HCT116 (cell line): ENCODE measurements at regions not wholly inside any gene's neighbourhood (a gene's known extent, or its start where the extent isn't known, plus 50 kb on each side); places are given as distances from the start of the nearest gene placed in this dataset.

Experiments used
- ATAC-seq: fragments of 200-7000 bp; cut with Tn5 transposase; 2 replicates; pipeline ENCODE4 v1.9.1; 2020; ENCODE audit warnings: mild to moderate bottlenecking, moderate library complexity
- BruUV-seq: library from RNA; stranded (reverse); fragments of 400-500 nt; replicated peaks from 2 replicates; lab custom pipeline; 2021; lab: Mats Ljungman, UMichigan
- CTCF ChIA-PET: fragments of 300-600 bp; sonication (Branson Sonifier 250); formaldehyde crosslinking; loops from one replicate; lab custom pipeline; 2021; ENCODE audit warnings: antibody characterized with exemption; lab: Charles Lee
- POLR2A ChIA-PET: fragments of 300-600, 350-600 bp; sonication (Branson Sonifier 250); formaldehyde crosslinking; loops from one replicate; lab custom pipeline; 2021; ENCODE audit warnings: antibody characterized with exemption; lab: Charles Lee
- RAD21 ChIA-PET, 2 experiments: fragments of 300-600 bp; sonication (Branson Sonifier 250); formaldehyde crosslinking; loops; one replicate each; lab custom pipeline; 2023; ENCODE audit warnings: low total read pairs in 2 of 2; ENCODE audit not compliant: uncharacterized antibody in 2 of 2, unreplicated experiment in 2 of 2, low non-redundant PET in 1 of 2; lab: Charles Lee
- DNase-seq: peaks from one replicate; pipeline ENCODE4 v3.0.0-alpha.2; 2010; ENCODE audit warnings: low read depth, low spot score
- H2AFZ ChIP-seq: fragments of 200-600 bp; shearing (Covaris generic), sonication (generic); 2 replicates; pipeline ENCODE4 v1.6.1; 2017; ENCODE audit warnings: low read depth, mixed run types, mixed read lengths, antibody characterized with exemption, low read length; ENCODE audit not compliant: poor library complexity, severe bottlenecking
- H3K27ac ChIP-seq: 2 replicates; pipeline ENCODE4 v1.5.1; 2012; ENCODE audit warnings: low read depth, low read length
- H3K27me3 ChIP-seq: fragments of 200-600 bp; sonication (generic); 2 replicates; pipeline ENCODE4 v1.6.1; 2016; ENCODE audit warnings: mixed run types, low read length, mixed read lengths; ENCODE audit not compliant: insufficient read depth
- H3K36me3 ChIP-seq, 2 experiments: fragments of 200-500 bp in 1 of 2; fragments of 200-600 bp in 1 of 2; sonication (Bioruptor generic) in 1 of 2; sonication (generic) in 1 of 2; 2 replicates each; pipeline versions ENCODE4 v1.5.1 to v1.6.1; 2014 to 2016; ENCODE audit warnings: low read length in 2 of 2, inconsistent platforms in 1 of 2, mixed read lengths in 1 of 2, mixed run types in 1 of 2; ENCODE audit not compliant: insufficient read depth in 2 of 2, control insufficient read depth in 1 of 2
- H3K4me1 ChIP-seq, 2 experiments: fragments of 200-600 bp in 1 of 2; sonication (generic) in 1 of 2; 2 replicates each; pipeline versions ENCODE4 v1.5.1 to v1.6.1; 2012 to 2017; ENCODE audit warnings: low read length in 2 of 2, inconsistent platforms in 1 of 2, mild to moderate bottlenecking in 1 of 2, mixed read lengths in 1 of 2, mixed run types in 1 of 2, moderate library complexity in 1 of 2; ENCODE audit not compliant: insufficient read depth in 2 of 2, control insufficient read depth in 1 of 2
- H3K4me2 ChIP-seq: fragments of 200-600 bp; sonication (generic); 2 replicates; pipeline ENCODE4 v1.6.1; 2017; ENCODE audit warnings: mixed run types, low read length, mixed read lengths
- H3K4me3 ChIP-seq, 2 experiments: fragments of 200-600 bp in 1 of 2; sonication (generic) in 1 of 2; replicated peaks in 1 of 2; 2 replicates each; pipeline ENCODE4 v1.5.1; 2011 to 2016; ENCODE audit warnings: low read length in 2 of 2, control low read depth in 1 of 2, low read depth in 1 of 2, mild to moderate bottlenecking in 1 of 2, mixed read lengths in 1 of 2, mixed run types in 1 of 2
- H3K79me2 ChIP-seq: fragments of 200-600 bp; sonication (generic); 2 replicates; pipeline ENCODE4 v1.6.1; 2017; ENCODE audit warnings: mild to moderate bottlenecking, mixed run types, low read length, moderate library complexity, mixed read lengths; ENCODE audit not compliant: insufficient read depth
- H3K9ac ChIP-seq: fragments of 200-600 bp; sonication (generic); 2 replicates; pipeline ENCODE4 v1.6.1; 2016; ENCODE audit warnings: low read length, mixed read lengths
- H3K9me2 ChIP-seq: fragments of 200-600 bp; sonication (generic), shearing (Covaris generic); 2 replicates; pipeline ENCODE4 v1.6.1; 2017; ENCODE audit warnings: mixed run types, mild to moderate bottlenecking, moderate library complexity; ENCODE audit not compliant: insufficient read depth
- H3K9me3 ChIP-seq, 2 experiments: fragments of 200-500 bp in 1 of 2; fragments of 200-600 bp in 1 of 2; sonication (Bioruptor generic) in 1 of 2; sonication (generic) in 1 of 2; 2 replicates each; pipeline ENCODE4 v1.6.1; 2014 to 2017; ENCODE audit warnings: low read length in 2 of 2, mixed read lengths in 2 of 2, inconsistent platforms in 1 of 2, low read depth in 1 of 2, mild to moderate bottlenecking in 1 of 2, mixed run types in 1 of 2, moderate library complexity in 1 of 2; ENCODE audit not compliant: control insufficient read depth in 1 of 2, insufficient read depth in 1 of 2
- H4K20me1 ChIP-seq: fragments of 200-600 bp; sonication (generic), shearing (Covaris generic); 2 replicates; pipeline ENCODE4 v1.6.1; 2017; ENCODE audit warnings: mixed run types, mild to moderate bottlenecking, moderate library complexity; ENCODE audit not compliant: insufficient read depth
- ATF3 ChIP-seq: IDR thresholded peaks from 2 replicates; pipeline ENCODE4 v1.6.1; 2012
- CBX3 ChIP-seq: IDR thresholded peaks from 2 replicates; pipeline ENCODE4 v1.6.1; 2012; ENCODE audit warnings: low read depth
- CEBPB ChIP-seq: IDR thresholded peaks from 2 replicates; pipeline ENCODE4 v1.6.1; 2012; ENCODE audit warnings: low read depth
- CTCF ChIP-seq, 3 experiments: fragments of 200-600 bp in 1 of 3; sonication (generic) in 1 of 3; IDR thresholded peaks in 2 of 3; conservative IDR thresholded peaks in 1 of 3; 2 replicates each; pipeline ENCODE4 v1.5.1; 2012 to 2017; ENCODE audit warnings: low read depth in 2 of 3, low read length in 2 of 3, antibody characterized with exemption in 1 of 3, borderline replicate concordance in 1 of 3, control low read depth in 1 of 3, mild to moderate bottlenecking in 1 of 3, mixed read lengths in 1 of 3, mixed run types in 1 of 3, moderate library complexity in 1 of 3; ENCODE audit not compliant: insufficient read depth in 1 of 3
- EGR1 ChIP-seq: IDR thresholded peaks from 2 replicates; pipeline ENCODE4 v1.6.1; 2012; ENCODE audit warnings: low read depth
- ELF1 ChIP-seq: IDR thresholded peaks from 2 replicates; pipeline ENCODE4 v1.6.1; 2012; ENCODE audit warnings: low read depth, borderline replicate concordance
- EZH2 ChIP-seq: fragments of 200-600 bp; sonication (generic); IDR thresholded peaks from 2 replicates; pipeline ENCODE4 v1.6.1; 2017; ENCODE audit warnings: antibody characterized with exemption, mixed run types
- EZH2phosphoT487 ChIP-seq: fragments of 200-600 bp; IDR thresholded peaks from 2 replicates; pipeline ENCODE4 v1.6.1; 2018; ENCODE audit warnings: antibody characterized with exemption, borderline replicate concordance
- JUND ChIP-seq: IDR thresholded peaks from 2 replicates; pipeline ENCODE4 v1.6.1; 2012
- MAX ChIP-seq: IDR thresholded peaks from 2 replicates; pipeline ENCODE4 v1.6.1; 2012
- POLR2A ChIP-seq: IDR thresholded peaks from 2 replicates; pipeline ENCODE4 v1.7.0; 2011; ENCODE audit warnings: borderline replicate concordance; ENCODE audit not compliant: insufficient read depth, insufficient read length; ENCODE audit errors: extremely low read depth
- POLR2AphosphoS5 ChIP-seq: IDR thresholded peaks from 2 replicates; pipeline ENCODE4 v1.6.1; 2011; ENCODE audit warnings: mild to moderate bottlenecking, low read depth, low read length, moderate library complexity
- RAD21 ChIP-seq: IDR thresholded peaks from 2 replicates; pipeline ENCODE4 v1.6.1; 2012; ENCODE audit warnings: low read depth, mild to moderate bottlenecking
- REST ChIP-seq: IDR thresholded peaks from 2 replicates; pipeline ENCODE4 v1.6.1; 2012; ENCODE audit warnings: low read depth
- SIN3A ChIP-seq: IDR thresholded peaks from 2 replicates; pipeline ENCODE4 v1.6.1; 2012; ENCODE audit warnings: low read depth
- SP1 ChIP-seq: IDR thresholded peaks from 2 replicates; pipeline ENCODE4 v1.6.1; 2012; ENCODE audit warnings: low read depth
- SRF ChIP-seq: IDR thresholded peaks from 2 replicates; pipeline ENCODE4 v1.6.1; 2012; ENCODE audit warnings: low read depth
- YY1 ChIP-seq: IDR thresholded peaks from 2 replicates; pipeline ENCODE4 v1.6.1; 2011; ENCODE audit warnings: low read length, low read depth, moderate library complexity, mild to moderate bottlenecking; ENCODE audit not compliant: insufficient replicate concordance; ENCODE audit errors: extremely low read depth
- ZBTB33 ChIP-seq: IDR thresholded peaks from 2 replicates; pipeline ENCODE4 v1.6.1; 2011; ENCODE audit warnings: mild to moderate bottlenecking, low read length, moderate library complexity; ENCODE audit not compliant: insufficient replicate concordance; ENCODE audit errors: extremely low read depth
- ZNF274 ChIP-seq: fragments of 200-500 bp; sonication (Bioruptor generic); IDR thresholded peaks from 2 replicates; pipeline ENCODE4 v1.6.1; 2014; ENCODE audit warnings: mild to moderate bottlenecking, low read depth, low read length, inconsistent platforms
- intact Hi-C: fragments of 100-400 bp; cut with micrococcal nuclease; formaldehyde crosslinking; loops from 2 replicates; pipeline ENCODE4 v1.10.0; 2022

GRCh38 chr5:115350894-115351293, 54.4 kb upstream of the CCDC112 start:
- H3K27me3 ChIP-seq: no peaks in the 10 kb centered on the region
- ChIA-PET RAD21 (no interaction called here), CTCF (no interaction called here), POLR2A (no interaction called here)
- intact Hi-C loops: no loop called here
- no peak overlapping the region for H3K4me2 ChIP-seq
- no peak overlapping the region for H2AFZ ChIP-seq
- no peaks in the 10 kb centered on the region for H3K36me3 ChIP-seq
- no peaks in the 10 kb centered on the region for H3K79me2 ChIP-seq
- no peak overlapping the region for H3K27ac ChIP-seq
- H3K4me1 ChIP-seq: peaks cover 8 to 26% of the 10 kb centered on the region in 2 experiments
- ATAC-seq (no peak), DNase-seq (no peak)
- H3K9ac ChIP-seq: no peak overlapping the region
- no peaks in the 10 kb centered on the region for H4K20me1 ChIP-seq
- H3K4me3 ChIP-seq: no peak overlapping the region
- no peaks in the 10 kb centered on the region for H3K9me3 ChIP-seq
- H3K9me2 ChIP-seq: no peaks in the 10 kb centered on the region; the same call in 1 of the 2 replicates
- no TSS peak for BruUV-seq
- no peak for TF ChIP-seq EGR1
- TF ChIP-seq RAD21: no peak
- no peak for TF ChIP-seq POLR2A
- no peak for TF ChIP-seq EZH2
- TF ChIP-seq SP1: no peak
- no peak for TF ChIP-seq SRF
- TF ChIP-seq REST: no peak
- no peak for TF ChIP-seq ZBTB33
- no peak for TF ChIP-seq JUND
- no peak for TF ChIP-seq SIN3A
- TF ChIP-seq CTCF (IDR thresholded peaks at IDR 0.05 in 2 of 3, conservative IDR thresholded peaks at IDR 0.05 in 1 of 3; ENCODE audit: borderline replicate concordance in 1 of 3, insufficient read depth in 1 of 3, low read depth in 2 of 3, low read length in 2 of 3): no peak
- TF ChIP-seq ZNF274: no peak
- TF ChIP-seq ATF3: no peak
- no peak for TF ChIP-seq YY1
- TF ChIP-seq EZH2phosphoT487: no peak
- no peak for TF ChIP-seq CEBPB
- no peak for TF ChIP-seq CBX3
- TF ChIP-seq ELF1: no peak
- TF ChIP-seq MAX: no peak
- no peak for TF ChIP-seq POLR2AphosphoS5
